ENCODE measurements at regions not wholly inside any gene's neighbourhood (a gene's known extent, or its start where the extent isn't known, plus 50 kb on each side); places are given as distances from the start of the nearest gene placed in this dataset.
A peak's percentile ranks its signal among the peaks of the same experiment; 100 is the strongest.

- ATAC-seq = no peak
- intact Hi-C loops (cut with DNase I) = no loop called here
- H3K27ac ChIP-seq = no peak overlapping the region
- H3K27me3 ChIP-seq = no peaks in the 10 kb centered on the region
- WGBS, 2 donors = 76 to 80% methylated on average over 3 of the region's 3 CpGs
- no peak for DNase-seq
- H3K4me1 ChIP-seq = no peaks in the 10 kb centered on the region
- H3K36me3 ChIP-seq (replicated peaks in 1 of 2; ENCODE audit: insufficient read depth in 1 of 2, low read depth in 2 of 2) = no peaks in the 10 kb centered on the region
- no peak overlapping the region for H3K4me3 ChIP-seq
- H3K9me3 ChIP-seq = no peaks in the 10 kb centered on the region
- TF ChIP-seq, protein P1, sequence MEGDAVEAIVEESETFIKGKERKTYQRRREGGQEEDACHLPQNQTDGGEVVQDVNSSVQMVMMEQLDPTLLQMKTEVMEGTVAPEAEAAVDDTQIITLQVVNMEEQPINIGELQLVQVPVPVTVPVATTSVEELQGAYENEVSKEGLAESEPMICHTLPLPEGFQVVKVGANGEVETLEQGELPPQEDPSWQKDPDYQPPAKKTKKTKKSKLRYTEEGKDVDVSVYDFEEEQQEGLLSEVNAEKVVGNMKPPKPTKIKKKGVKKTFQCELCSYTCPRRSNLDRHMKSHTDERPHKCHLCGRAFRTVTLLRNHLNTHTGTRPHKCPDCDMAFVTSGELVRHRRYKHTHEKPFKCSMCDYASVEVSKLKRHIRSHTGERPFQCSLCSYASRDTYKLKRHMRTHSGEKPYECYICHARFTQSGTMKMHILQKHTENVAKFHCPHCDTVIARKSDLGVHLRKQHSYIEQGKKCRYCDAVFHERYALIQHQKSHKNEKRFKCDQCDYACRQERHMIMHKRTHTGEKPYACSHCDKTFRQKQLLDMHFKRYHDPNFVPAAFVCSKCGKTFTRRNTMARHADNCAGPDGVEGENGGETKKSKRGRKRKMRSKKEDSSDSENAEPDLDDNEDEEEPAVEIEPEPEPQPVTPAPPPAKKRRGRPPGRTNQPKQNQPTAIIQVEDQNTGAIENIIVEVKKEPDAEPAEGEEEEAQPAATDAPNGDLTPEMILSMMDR (IDR thresholded peaks at IDR 0.05) = no peak
- TF ChIP-seq POLR2A (IDR thresholded peaks at IDR 0.05) = no peak
Observed at GRCh38 chr16:66152823-66153393, 213.6 kb upstream of the CDH5 start.

GRCh38 chr16:66152181-66152580 is 214.3 kb upstream of the CDH5 start:
- Histone ChIP-seq H3K4me1 (no peaks in the 10 kb centered on the region), H3K27ac (no peak overlapping the region), H3K36me3 (replicated peaks in 1 of 2; ENCODE audit: insufficient read depth in 1 of 2, low read depth in 2 of 2) (no peaks in the 10 kb centered on the region), H3K27me3 (no peaks in the 10 kb centered on the region), H3K4me3 (no peak overlapping the region), H3K9me3 (no peaks in the 10 kb centered on the region)
- DNase-seq (no peak), ATAC-seq (no peak)
- 67 to 89% methylated on average over 2 of the region's 2 CpGs for WGBS, 2 donors
- intact Hi-C loops (cut with DNase I) = no loop called here
- TF ChIP-seq, protein P1 (IDR thresholded peaks at IDR 0.05) = no peak
- no peak for TF ChIP-seq POLR2A (IDR thresholded peaks at IDR 0.05)

DNA sequence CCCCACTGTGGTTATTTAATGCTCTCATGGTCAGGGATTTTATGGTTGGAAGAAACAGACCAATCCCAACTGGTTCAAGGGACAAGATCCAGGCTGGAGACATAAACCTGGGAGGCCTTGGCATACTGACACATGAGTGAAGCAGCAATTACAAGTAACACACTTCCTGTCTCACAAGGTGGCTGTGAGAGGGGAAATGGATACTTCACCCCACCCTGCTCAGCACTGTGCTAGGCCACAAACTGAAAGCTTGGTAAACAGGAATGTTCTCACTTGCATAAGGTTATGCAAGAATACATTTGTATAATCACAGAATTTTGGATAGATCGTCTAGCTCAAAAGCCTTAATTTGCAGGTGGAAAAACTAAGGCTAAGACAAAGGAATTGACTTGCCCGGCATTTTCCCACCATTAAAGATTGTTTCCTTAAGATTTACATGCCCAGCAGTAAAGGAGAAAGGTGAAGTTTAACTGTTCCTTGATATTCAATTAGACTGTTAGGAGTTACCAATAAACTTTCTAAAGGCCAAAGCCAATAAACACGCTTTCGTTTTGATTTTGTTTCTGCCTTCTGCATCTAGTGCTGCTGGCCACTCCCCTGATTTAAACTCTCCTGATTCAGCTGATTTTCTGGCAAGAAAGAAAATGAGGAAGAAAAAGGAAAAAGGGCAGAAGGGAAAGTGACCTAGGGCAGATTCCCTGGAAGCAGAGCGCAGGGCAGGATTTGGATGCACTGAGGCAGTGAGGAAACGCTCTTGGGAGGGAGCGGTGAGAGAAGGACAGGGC is 215.6 kb upstream of the CDH5 start:
- peak in 1 of 4 donors; percentile 11 for DNase-seq
- Histone ChIP-seq H3K4me1 (no peaks in the 10 kb centered on the region), H3K27ac (no peak overlapping the region), H3K4me3 (no peak overlapping the region), H3K9me3 (no peaks in the 10 kb centered on the region), H3K27me3 (no peaks in the 10 kb centered on the region), H3K36me3 (replicated peaks in 1 of 2; ENCODE audit: insufficient read depth in 1 of 2, low read depth in 2 of 2) (no peaks in the 10 kb centered on the region)
- no peak for ATAC-seq
- intact Hi-C loops (cut with DNase I) = no loop called here
- no peak for TF ChIP-seq POLR2A (IDR thresholded peaks at IDR 0.05)
- TF ChIP-seq, protein P1 (IDR thresholded peaks at IDR 0.05) = no peak
- WGBS, 2 donors = 75% methylated on average over 7 of the region's 7 CpGs

- 68 to 76% methylated on average over 5 to 6 of the region's 6 CpGs for WGBS, 2 donors
- TF ChIP-seq, protein P1 (IDR thresholded peaks at IDR 0.05) = no peak
- TF ChIP-seq POLR2A (IDR thresholded peaks at IDR 0.05) = no peak
- Histone ChIP-seq H3K36me3 (replicated peaks in 1 of 2; ENCODE audit: insufficient read depth in 1 of 2, low read depth in 2 of 2) (no peaks in the 10 kb centered on the region), H3K4me1 (no peaks in the 10 kb centered on the region), H3K27ac (no peak overlapping the region), H3K4me3 (no peak overlapping the region), H3K27me3 (no peaks in the 10 kb centered on the region), H3K9me3 (no peaks in the 10 kb centered on the region)
- ATAC-seq (no peak), DNase-seq (no peak)
- intact Hi-C loops (cut with DNase I) = no loop called here
Observed at GRCh38 chr16:66147291-66147690, 219.2 kb upstream of the CDH5 start.

- no peak for DNase-seq
- WGBS, 2 donors = 48 to 53% methylated on average over 9 of the region's 9 CpGs
- intact Hi-C loops (cut with DNase I) = no loop called here
- Histone ChIP-seq H3K36me3 (replicated peaks in 1 of 2; ENCODE audit: insufficient read depth in 1 of 2, low read depth in 2 of 2) (no peaks in the 10 kb centered on the region), H3K4me1 (no peaks in the 10 kb centered on the region), H3K27ac (no peak overlapping the region), H3K4me3 (no peak overlapping the region), H3K9me3 (no peaks in the 10 kb centered on the region), H3K27me3 (no peaks in the 10 kb centered on the region)
- ATAC-seq = no peak
- TF ChIP-seq, protein P1 (IDR thresholded peaks at IDR 0.05) = no peak
- no peak for TF ChIP-seq POLR2A (IDR thresholded peaks at IDR 0.05)
Observed at GRCh38 chr16:66146798-66147197, 219.7 kb upstream of the CDH5 start.
